ENCODE measurements at regions not wholly inside any gene's neighbourhood (a gene's known extent, or its start where the extent isn't known, plus 50 kb on each side); places are given as distances from the start of the nearest gene placed in this dataset.

DNA sequence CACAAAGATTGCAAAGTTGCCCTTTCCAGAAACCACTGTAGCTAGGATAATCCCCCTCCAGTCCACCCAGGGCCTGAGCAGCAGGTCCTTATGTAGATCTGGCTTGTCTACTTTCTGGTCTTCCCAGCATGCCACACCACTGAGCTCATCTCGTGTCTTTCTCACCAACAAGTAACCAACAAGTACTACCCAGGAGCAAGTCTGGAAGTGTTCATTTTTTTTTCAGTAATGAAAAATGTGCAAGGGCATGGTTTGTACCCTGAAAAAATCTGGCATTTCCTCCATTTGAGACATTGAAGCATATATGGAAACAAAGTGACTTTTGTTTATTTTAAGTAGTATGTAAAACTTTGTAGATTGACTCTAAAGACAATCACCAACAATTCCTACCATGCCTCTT is 120.8 kb downstream of the INHBA start:
- peak; percentile 18 for DNase-seq (ENCODE audit: low read depth)
- TF ChIP-seq, protein P1, sequence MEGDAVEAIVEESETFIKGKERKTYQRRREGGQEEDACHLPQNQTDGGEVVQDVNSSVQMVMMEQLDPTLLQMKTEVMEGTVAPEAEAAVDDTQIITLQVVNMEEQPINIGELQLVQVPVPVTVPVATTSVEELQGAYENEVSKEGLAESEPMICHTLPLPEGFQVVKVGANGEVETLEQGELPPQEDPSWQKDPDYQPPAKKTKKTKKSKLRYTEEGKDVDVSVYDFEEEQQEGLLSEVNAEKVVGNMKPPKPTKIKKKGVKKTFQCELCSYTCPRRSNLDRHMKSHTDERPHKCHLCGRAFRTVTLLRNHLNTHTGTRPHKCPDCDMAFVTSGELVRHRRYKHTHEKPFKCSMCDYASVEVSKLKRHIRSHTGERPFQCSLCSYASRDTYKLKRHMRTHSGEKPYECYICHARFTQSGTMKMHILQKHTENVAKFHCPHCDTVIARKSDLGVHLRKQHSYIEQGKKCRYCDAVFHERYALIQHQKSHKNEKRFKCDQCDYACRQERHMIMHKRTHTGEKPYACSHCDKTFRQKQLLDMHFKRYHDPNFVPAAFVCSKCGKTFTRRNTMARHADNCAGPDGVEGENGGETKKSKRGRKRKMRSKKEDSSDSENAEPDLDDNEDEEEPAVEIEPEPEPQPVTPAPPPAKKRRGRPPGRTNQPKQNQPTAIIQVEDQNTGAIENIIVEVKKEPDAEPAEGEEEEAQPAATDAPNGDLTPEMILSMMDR (IDR thresholded peaks at IDR 0.05; ENCODE audit: insufficient read depth, low read length): no peak
- no peak overlapping the region for H3K4me3 ChIP-seq (ENCODE audit: low read depth, low read length)

DNA sequence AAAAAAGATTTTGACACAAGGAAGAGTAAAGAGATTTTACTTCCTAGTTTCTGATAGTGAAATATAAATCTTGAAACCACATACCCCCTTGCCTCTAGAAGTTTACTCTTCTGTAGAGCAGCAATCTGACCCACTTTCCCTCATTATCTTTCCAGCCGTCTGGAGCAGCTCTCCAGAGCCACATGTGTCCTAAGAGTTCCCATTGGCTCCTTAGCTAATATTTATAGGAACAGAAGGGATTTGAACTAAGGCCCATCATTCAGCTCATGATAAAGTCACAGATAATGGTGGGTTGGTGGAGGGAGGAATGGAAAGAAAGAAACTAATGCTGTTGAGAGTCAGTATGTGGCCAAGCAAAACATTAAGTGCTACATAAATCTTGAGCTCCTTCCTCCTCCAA is 121.8 kb downstream of the INHBA start:
- TF ChIP-seq, protein P1 (IDR thresholded peaks at IDR 0.05; ENCODE audit: insufficient read depth, low read length): no peak
- DNase-seq (ENCODE audit: low read depth): peak; percentile 35
- no peak overlapping the region for H3K4me3 ChIP-seq (ENCODE audit: low read depth, low read length)

DNA sequence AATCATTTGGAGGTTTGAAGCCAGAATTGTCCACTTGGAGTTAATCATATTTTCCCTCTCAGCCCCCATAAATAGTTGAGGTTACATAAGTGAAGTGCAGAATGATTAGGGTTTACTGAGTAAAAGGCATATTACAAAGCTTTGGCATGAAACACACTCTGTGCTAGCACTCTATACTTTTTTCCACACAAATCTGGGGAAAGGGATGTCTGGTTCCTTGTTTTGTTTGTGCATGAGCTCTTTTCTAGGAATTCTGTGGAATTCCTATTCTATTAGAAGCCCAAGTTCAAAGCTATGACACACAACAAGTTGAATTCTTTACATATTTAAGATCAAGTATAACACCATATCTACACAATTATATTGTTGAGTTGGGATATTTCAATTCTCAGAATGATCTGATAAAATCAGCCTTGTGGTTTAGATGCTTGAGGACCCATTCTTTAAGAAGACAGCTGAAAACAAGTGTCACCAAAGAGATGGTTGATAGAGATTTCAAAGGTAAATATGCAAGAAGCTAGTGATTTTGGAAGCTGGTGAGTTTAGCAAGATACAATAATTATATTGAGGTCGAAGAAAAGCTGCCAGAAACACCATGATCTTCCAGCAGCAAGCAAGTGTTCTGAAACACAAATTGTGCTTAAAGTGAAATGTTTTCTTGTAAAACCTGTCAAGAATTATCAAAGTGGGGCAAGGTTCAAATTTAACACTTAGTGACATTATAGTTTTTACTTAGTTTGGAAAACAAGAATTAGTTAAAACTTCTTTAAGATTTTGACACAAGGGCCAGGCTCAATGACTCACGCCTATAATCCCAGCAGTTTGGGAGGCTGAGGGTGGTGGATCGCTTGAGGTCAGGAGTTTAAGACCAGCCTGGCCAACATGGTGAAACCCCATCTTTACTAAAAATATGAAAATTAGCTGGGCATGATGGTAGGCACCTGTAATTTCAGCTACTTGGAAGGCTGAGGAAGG is 122.6 kb downstream of the INHBA start:
- no peak overlapping the region for H3K4me3 ChIP-seq (ENCODE audit: low read depth, low read length)
- TF ChIP-seq, protein P1 (IDR thresholded peaks at IDR 0.05; ENCODE audit: insufficient read depth, low read length): no peak
- peak; percentile 96 for DNase-seq (ENCODE audit: low read depth)

DNA sequence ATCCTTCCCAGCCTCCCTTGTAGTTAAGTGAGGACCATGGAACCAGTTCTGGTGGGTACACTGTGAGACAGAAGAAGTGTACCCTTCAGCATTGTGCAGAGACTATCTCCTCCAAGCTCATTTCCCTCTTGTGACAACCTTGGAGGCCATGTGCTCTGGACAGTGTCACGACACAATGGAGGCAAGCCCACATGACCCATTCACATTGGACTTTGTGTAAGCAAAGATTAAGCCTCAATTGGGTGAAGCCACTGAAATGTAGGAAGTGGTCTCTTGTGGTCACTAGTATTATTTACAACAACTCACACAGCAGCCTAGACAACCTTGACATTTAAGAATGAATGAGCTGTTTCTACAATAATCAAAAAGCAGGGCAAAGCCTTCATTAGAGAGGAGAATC is 124.2 kb downstream of the INHBA start:
- TF ChIP-seq, protein P1 (IDR thresholded peaks at IDR 0.05; ENCODE audit: insufficient read depth, low read length): no peak
- H3K4me3 ChIP-seq (ENCODE audit: low read depth, low read length): no peak overlapping the region
- no peak for DNase-seq (ENCODE audit: low read depth)

DNA sequence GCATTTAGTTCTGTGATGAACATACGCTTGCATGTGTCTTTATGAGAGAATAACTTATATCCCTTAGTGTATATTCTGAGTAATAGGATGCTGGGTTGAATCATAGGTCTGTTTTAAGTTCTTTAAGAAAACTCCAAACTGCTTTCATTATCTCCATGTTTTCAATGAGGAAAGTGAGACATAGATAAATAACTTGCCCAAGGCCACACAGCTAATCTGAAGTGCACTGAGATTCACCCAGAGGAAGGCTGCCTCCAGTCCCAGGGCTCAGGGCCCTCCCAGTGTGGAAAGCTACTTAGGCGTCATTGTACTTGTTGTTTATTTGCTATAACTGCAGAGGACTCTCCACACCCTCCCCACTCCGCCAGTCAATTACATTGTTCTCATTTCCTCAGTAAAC is 126.7 kb downstream of the INHBA start:
- no peak for DNase-seq (ENCODE audit: low read depth)
- TF ChIP-seq, protein P1 (IDR thresholded peaks at IDR 0.05; ENCODE audit: insufficient read depth, low read length): no peak
- H3K4me3 ChIP-seq (ENCODE audit: low read depth, low read length): no peak overlapping the region

DNA sequence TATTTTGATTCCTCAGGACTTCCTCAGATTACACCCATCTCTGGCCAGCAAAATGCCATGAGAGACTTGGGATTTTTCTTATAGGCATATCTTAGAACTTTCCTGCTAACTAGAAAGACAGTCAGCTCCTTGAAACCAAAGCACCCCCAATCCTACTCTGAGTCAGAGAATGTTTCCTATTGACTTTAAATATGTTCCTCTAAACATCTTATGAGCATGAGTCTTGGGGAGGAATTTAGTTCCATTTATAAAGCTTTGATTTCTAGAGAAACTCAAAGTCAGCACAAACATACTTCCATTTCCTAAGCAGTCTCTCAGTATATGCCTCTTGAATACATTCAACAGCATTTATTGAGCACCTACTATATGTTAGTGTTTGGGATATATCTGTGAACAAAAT is 128.5 kb downstream of the INHBA start:
- peak; percentile 49 for DNase-seq (ENCODE audit: low read depth)
- no peak overlapping the region for H3K4me3 ChIP-seq (ENCODE audit: low read depth, low read length)
- TF ChIP-seq, protein P1 (IDR thresholded peaks at IDR 0.05; ENCODE audit: insufficient read depth, low read length): no peak

Data from fibroblast of the aortic adventitia (primary cell).